CD4-positive, alpha-beta T cell treated with Interferon gamma for 1 hour (primary cell): ENCODE measurements at regions not wholly inside any gene's neighbourhood (a gene's known extent, or its start where the extent isn't known, plus 50 kb on each side); places are given as distances from the start of the nearest gene placed in this dataset.
"Not testable (repeated sequence)": the region's sequence is repeated elsewhere in the genome, so short reads cannot be mapped to it uniquely, and the experiment has no call there.

Source experiments
- DNase-seq: peaks from one replicate; pipeline ENCODE4 v3.0.0-alpha.2; 2020

DNA sequence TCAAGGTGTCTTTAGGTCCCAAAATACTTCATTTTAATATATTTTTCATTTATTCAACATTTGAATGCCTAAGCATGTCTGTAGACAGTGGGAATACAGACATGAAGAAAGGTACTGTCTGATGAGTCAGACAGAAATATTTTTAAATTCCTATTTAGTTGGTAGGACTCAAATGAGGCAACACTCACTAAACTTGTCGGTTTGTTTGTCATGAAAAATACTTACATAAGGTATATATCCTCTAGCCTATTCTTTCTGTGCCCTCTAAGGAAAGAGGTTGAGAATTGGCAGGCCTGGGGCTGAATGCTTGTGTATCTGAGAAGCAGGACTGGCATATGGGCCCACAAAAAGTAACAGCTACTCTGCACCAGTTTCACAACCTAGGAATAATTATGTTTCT, 423.6 kb upstream of the MDFIC2 start:
- DNase-seq, result no peak

DNA sequence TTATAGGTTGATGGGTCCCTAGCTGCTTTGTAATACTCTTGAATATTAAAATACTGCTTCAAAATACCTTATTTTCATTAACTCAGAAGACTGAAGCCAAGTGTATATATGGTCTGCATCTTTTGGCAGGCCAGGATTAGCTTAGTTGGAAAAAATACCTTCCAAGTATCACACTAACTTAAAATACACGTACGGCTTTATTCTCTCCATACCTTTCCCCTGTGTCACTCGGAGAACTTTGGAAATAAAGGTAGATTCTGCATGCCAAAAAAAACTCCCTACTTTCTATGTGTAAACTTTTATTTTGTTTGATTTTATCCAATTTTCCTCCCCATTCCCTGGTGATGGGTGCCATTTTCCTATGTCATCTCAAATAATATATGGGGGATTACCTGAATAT, 422.3 kb upstream of the MDFIC2 start:
- no peak for DNase-seq

DNA sequence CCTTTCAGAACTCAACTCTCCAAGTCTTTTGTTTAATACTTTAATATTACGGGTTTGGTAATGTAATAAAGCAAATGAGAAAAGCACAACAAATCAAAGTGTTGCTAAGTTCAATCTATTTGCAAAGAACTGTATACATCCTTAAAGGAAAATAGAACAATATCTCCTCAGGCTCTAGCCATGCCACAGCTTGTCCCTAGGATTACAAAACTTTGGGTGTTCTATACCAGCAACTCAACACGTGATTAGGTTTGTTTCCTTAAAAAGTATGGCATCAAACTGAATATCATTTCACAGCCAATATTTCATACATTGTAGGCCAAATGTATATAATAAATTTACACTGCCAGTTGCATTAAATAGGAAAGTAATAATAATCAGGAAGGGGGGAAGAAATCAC, 418.6 kb upstream of the MDFIC2 start:
- no peak for DNase-seq

DNA sequence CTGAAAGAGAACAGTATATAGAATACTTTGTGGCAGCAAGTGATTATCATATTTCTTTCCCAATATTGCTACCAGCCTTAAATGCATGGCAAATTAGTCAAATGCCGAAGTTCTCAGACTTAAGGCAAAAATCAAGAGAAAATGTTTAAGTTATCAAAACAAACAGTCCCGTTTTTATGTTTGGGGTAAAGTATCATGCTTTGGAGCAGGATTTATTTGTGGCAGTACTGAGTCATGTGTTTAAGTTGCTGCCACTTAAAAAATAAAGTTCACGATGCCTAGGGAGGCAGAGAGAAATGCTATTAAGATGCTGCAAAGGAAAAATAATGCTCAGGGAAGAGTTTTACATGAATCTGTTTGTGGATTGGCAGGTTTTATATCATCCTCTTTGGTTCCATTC, 417.4 kb upstream of the MDFIC2 start:
- no peak for DNase-seq

DNA sequence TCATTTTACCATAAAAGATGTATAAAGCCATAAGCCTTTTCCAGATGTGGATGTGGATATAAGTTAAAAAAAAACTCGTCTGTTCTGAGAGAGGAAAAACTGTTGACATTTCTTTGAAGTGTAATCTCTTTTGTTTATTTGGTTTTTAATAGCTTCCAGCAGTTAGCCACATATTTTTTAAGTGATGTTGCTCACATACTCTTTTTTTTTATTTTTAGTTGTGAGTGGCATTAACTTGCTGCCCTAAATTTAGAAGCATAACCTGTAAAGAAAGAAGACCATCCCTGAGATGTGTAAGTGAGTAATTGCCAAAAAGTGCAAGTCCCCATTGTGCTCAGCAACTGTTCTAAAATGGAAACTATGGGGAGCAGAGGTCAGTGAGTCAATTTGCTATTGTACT, 415.9 kb upstream of the MDFIC2 start:
- no peak for DNase-seq

DNA sequence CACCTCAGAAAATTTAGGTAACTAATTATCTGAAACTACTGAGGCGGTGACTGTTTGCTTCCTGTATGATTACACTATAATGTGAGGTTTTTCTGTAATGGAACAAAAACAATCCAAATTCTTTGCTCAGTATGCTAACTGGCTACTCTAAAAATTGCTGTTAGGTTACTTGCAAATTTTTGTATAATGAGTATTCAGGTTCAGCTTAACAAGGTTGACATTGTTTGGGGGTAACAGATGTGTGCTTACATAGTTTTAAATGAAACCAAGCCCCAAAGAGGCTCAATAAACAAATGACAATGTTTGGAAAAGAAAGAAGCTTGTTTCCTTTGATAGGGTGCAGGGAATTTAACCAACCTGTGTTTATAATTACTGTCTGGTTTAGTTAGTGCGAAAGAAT, 414.5 kb upstream of the MDFIC2 start:
- DNase-seq, result no peak

DNA sequence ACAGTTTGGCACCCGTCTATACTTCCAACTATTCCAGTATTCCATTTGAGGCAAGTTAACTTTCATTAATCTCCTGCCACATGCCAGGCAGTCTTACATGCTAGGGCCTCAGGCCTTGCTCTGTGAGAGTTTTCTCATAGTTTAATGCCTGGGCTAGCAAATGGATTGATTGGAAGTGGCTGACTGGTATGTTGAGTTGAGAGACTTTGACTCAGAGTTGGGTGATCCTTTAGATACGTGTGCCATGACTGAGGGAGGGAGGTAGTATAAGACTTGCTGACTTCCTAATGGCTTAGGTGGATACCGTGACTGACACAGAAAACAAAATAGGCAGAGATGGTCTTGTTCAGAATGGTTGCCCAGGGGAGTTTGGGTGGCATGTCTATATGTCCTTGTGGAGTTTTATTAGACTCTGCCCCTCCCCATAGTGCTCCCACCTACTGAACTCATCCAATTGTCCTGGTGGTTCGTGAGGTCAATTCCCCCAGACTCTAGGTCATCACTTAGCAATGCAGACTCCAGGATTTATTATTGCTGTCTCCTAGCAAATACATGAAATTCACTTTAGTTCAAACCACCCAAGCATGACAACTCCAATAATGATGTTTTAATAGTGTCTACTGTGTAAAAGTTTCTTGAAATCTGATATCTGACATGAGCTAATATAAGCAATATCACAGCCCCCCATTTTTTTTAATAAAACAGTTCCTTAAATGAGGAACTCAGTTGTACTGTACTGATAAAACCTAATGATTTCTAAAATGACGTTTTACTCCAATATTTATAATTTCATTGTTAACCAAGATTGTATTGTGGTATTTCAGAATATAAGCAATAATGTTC, 413.9 kb upstream of the MDFIC2 start:
- DNase-seq, result no peak

DNA sequence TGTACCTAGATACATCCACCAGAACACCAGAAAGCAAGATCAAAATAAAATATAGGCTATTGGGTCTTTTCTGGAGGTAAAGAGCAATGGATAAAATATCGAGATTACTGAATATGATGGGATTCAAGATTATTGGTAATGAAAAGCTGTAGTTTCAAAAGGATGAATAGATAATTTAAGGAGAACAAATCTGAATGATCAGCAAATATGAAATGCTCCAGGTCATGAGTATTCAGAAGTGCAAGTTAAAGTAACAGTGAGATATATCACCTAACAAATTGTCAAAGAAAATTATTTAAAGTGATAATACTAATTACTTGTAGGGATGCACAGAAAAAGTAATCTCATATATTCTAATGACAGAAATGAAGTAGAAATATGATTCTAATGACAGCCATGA, 409.6 kb upstream of the MDFIC2 start:
- DNase-seq, result no peak

DNA sequence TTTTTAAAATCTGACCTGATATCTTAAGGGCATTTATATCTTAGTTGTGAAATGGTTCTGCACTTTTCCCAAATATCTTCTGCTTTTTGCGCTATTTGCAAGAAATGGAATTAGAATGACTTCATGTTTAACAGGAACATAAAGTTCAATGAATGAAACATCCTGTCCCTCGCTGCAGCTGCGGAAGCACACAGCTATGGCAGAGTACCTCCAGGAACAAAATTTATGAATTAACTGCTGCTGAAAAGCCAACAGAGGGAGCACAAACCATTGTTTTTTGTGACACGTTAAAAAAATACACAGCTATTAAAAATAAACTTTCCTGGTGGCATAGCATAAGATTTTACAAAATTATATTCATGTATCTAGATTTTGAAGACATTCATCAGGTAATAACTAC, 404.4 kb upstream of the MDFIC2 start:
- no peak for DNase-seq

DNA sequence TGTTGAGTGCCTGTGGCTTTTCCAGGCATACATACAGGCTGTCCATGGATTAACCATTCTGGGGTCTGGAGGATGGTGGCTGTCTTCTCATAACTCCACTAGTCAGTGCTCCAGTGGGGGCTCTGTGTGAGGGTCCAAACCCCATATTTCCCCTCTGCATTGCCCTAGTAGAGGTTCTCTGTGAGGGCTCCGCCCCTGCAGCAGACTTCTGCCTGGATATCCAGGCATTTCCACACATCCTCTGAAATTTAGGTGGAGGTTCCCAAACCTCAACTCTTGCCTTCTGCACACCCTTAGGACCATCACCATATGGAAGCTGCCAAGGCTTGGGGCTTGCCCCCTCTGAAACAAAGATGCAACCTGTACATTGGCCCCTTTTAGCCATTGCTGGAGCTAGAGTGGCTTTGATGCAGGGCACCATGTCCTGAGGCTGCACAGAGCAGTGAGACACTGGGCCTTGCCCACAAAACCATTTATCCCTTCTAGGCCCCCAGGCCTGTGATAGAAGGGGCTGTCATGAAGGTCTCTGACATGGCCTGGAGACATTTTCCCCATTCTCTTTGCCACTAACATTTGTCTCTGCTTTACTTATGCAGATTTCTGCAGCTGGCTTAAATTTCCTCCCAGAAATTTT, 400.1 kb upstream of the MDFIC2 start:
- no peak for DNase-seq

DNA sequence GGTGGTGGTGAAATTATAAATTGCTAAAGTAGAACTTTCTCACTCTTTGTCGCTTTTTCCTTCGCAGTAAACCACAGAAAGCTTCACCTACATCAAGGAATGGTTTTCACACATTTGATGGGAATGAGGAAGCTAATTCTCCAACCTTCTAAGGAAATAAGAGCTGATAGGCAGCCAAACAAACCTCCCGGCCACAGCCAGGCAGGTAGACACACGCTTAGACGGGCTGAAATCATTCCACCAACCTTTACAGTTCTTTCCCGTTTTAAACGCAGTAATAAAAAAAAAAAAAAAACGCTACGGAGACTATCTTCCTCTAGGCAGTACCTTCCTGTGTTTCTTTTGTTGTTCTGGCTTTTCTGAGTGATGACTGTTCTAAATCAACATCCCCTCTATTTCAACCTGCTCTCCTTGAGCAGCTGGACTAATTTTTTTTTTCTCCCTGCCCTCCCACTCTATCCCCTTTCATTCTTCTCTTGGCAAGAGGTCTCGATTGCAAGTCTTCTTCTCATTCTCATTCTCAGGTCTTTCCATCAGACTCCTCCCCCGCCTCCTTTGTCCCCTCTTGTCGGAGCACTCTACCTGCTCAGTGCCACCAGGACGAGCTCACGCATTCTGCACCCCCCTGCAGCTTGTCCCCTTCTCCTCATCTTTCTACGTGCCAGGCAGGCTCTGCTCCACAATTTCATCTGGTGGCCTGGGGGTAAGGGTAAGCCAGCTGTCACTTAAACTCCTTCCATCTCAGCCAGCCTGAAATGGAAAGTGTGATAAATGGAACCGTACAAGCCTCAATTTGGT, 391.1 kb upstream of the MDFIC2 start:
- DNase-seq, result no peak

DNA sequence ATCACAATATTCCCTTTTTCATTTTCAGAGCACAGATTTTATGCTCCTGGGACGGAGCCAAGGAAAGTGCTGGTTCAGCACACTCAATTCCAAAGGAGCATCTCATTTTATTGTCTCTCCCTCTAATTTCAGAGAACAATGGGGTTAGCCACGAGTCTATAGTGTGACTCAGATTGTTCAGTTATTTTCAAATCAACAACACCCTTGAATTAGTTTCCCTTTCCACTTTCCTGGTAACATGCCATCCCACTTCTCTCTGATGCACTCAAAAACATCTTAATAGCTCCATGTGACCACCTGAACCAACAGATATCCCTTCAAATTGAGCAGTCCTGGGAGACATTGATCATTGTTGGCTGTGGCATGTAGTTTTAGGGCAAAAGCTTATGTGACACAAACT, 389.7 kb upstream of the MDFIC2 start:
- no peak for DNase-seq

DNA sequence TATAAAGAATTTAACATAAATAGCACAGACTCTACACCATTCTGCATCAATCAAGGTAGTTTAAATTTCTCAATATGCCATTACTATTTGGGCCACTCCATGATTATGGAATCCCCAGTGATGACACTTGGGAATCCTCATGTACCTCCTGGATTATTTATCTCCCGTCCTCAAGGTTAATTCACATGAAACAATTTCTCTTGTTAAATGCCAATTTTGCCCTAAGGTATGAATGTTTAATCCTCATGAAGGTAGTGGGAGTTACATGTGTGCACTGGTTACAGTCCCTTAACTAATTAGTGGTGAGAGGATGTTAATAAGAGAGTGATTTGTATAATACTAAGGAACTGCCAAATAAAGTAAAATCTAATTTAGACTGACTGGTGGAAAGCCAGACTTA, 372.3 kb upstream of the MDFIC2 start:
- DNase-seq, result no peak

DNA sequence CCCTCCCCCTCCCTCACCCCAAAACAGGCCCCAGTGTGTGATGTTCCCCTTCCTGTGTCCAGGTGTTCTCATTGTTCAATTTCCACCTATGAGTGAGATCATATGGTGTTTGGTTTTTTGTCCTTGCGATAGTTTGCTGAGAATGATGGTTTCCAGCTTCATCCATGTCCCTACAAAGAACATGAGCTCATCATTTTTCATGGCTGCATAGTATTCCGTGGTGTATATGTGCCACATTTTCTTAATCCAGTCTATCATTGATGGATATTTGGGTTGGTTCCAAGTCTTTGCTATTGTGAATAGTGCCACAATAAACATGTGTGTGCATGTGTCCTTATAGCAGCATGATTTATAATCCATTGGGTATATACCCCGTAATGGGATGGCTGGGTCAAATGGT, 363.4 kb upstream of the MDFIC2 start:
- DNase-seq, result not testable (repeated sequence)

DNA sequence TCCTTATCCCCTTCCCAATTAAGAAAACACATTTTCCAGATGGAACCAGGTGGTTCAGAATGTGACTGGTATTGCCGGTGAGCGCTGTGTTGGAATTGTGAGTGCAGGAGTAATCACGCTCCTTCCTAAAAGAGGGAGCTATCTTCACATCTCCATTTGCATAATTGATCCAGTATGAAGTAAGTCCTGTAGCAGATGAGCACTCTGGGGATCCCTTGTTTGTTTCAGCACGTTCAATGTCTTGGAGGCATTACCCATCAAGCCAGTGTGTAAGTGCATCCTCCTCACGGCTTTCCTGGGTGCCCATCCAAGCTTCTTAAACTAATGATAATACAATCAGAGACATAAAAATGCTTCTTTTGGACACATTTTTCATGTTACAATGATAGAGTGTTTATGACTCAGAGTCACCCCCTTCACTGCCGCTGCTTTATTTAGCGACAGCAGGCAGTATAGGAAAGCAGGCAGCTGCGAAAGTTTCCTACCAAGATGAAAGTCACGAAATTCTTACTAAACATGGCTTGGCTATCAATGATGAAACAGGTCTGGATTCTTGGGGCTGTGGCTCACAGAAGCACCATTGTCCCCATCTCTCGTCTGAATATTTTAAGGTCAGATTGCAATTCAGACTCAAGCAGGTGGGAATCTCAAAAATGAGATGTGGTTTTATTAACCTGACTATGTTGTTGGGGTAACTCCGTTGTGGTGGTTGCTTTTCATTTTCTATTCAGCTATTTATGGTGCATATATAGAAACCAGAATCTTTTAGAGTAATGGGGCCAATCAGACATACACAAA, 346.3 kb upstream of the MDFIC2 start:
- no peak for DNase-seq

DNA sequence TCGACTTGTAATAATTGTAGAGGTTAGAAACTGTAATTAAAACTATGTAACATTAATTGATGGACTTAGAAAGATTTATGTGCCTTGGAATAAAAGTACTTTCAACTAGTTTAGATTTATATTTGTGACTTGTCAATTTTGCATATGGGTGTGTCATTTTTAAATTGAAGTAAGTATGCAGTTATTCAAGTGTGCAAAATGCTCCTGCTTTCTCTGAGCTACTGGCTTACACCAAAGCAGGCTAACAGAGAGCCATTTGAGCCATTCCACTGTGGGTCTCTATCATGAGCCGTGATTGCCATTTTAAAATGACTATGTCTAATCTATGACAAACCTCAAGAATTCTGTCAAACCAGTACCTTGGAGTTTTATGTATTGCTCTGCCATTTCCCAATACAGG, 345.0 kb upstream of the MDFIC2 start:
- DNase-seq, result no peak

DNA sequence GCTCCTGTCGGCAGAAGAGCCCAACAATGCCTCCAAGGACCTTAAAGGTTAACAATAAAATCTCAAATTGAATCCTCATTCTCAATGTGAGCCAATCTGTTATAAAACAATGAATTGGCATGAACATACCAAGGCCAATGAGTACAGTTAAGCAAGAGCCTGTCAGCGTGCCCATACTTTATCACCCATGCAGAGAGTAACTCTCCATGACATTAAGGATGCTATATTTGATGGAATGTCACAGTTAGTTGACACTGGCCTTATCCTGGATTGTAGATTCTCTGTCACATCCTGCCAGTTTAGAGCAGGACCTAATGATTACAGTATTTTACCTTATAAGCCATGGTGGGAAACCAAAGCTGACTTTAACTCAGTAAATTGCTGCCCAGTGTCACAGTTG, 335.4 kb upstream of the MDFIC2 start:
- no peak for DNase-seq

DNA sequence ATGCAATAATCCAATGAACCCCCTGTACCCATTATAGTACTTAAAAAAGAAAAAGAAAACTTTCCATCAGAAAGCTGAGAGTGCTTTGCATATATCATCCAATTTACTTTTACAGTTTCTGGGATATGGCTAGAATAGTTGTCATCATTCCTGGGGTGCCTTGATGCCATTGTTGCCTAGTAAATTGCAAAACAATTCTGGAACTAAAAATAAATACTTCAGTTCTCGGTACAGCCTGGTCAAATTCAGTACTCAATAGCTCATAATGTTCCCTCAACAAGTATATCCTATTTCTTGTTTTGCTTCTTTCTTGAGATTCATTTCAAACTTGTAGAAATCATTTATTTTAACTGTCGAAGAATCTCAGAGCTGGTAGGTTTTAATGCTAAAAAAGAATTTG, 334.7 kb upstream of the MDFIC2 start:
- no peak for DNase-seq

DNA sequence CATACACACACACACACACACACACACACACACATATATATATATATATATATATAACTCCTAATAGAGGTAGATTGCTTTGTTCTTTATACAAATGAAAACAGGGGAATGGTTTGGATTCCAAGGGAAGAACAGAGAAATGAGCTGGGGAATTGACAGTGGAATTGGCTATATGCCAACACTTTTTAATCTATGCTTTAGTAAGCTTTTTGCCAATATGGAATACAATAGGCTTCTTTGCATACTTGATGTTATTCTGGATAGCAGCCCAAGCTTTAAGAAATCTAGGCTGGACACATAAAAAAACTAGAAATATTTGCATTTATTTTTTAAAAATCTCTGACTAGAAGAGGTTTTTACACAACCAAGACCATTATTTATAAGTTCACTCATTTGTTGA, 334.2 kb upstream of the MDFIC2 start:
- no peak for DNase-seq

DNA sequence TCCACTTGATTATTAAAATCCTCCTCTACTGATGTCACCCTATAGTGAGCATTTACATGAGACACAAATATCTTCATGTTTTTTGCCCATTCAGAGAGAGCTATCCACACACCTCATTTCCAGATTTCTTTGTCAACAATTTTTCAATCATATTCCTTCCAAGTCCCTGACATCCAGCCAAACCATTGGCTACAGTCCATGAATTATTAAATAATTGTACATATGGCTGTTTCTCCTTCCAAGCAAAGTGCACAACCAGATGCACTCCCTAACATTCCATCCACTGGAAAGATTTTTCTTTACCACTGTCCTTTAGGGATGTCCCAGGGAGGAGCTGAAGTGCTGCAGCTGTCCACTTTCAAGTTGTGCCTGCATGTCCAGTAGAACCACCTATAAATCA, 328.0 kb upstream of the MDFIC2 start:
- DNase-seq, result no peak

DNA sequence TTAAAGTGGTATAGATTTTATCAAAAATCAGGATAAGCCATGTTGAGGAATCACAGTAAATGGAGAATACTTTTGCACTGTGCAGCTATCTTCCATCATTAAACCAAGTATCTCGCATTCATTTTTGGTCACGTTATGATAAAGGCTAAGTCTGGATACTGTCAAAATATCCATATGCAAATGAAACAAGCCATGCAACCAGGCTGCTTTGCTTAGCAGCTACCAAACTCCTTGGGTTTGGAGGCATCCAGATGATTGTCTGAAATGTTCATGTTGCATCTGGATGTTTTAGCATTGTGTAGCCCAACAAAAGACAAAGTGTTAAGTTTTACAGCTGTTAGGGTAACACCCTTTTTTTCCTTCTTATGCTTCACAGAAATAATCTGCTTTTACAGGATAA, 322.9 kb upstream of the MDFIC2 start:
- no peak for DNase-seq

DNA sequence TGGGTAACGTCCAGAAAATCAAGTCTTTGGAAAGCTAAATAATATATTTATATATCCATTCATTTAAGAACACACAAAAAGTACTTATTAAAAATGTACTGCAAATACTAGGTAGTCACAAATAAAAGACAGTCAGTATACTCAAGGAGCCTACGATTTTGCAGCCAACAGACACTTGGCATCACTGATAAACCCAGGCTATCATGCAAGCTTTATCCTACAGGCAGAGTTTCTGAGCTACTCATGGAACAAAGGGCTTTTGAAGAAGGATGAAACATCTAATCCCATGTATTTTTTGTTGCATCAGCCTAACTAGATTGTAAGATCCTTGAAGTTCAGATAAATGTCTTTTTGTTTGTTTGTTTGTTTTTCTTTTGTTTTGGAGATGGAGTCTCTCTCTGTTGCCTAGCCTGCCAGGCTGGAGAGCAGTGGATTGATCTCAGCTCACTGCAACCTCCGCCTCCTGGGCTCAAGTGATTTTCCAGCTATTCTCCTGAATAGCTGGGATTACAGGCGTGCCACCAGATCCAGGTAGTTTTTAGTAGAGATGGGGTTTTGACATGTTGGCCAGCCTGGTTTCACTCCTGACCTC, 319.4 kb upstream of the MDFIC2 start:
- no peak for DNase-seq

DNA sequence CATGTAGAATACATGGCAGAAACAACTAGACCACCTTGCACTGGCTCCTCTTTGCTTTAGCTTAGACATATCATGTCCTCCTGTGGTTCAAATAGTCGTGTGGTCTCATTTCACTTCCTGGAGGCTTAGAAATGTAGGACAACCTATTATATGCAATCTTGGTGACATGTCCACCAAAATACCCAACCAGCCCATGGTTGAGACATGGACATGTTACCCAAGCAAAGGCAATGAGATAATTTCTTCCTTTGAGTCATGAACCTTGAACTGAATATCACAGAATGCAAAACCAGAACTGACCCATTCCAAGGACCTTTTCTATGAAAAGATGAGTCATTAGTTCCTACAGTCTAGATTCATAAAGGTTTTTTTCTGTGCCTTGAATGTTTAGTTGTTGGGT, 309.0 kb upstream of the MDFIC2 start:
- DNase-seq, result no peak
